ENCODE measurements at regions not wholly inside any gene's neighbourhood (a gene's known extent, or its start where the extent isn't known, plus 50 kb on each side); places are given as distances from the start of the nearest gene placed in this dataset.

DNA sequence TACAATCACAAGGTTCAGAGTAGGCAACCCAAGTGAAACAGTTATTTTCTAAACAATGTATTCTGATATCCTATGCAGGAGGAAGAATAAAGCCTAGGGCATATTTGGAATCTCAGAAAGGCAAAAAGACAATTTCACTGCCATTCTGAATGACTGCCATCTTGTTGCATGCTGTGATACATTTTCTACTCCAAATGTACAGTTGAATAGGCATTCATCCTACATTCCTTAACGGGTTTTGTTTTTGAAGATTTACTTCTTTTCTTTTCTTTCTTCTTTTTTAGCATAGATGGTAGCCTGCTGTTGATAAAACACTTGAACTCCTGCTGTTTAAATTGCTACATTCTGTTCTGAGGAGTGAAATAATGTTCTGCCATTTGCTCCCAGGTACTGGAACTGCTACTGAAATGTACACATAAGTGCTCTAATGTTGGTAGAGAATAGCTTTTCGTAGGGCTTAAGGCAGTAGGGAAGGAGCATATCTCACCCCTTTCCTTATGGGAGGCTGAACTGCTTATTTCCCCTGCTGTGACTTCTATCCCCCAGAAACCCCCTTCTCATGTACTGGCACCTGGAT is 506.8 kb downstream of the DNAJB9 start:
- no peaks in the 10 kb centered on the region for H4K20me1 ChIP-seq (ENCODE audit: control insufficient read depth, insufficient read depth, low read depth, low read length)
- no peaks in the 10 kb centered on the region for H3K27me3 ChIP-seq (ENCODE audit: control insufficient read depth, low read length)
- H3K79me2 ChIP-seq (ENCODE audit: control insufficient read depth, low read length): no peaks in the 10 kb centered on the region
- H3F3A ChIP-seq (ENCODE audit: control insufficient read depth, insufficient read depth): no peaks in the 10 kb centered on the region
- H3K4me1 ChIP-seq (ENCODE audit: control insufficient read depth, low read length): no peaks in the 10 kb centered on the region
- H3K4me2 ChIP-seq (ENCODE audit: low read length): no peak overlapping the region
- H3K36me3 ChIP-seq (ENCODE audit: control insufficient read depth, low read length): no peaks in the 10 kb centered on the region
- H3K4me3 ChIP-seq (ENCODE audit: low read length): no peak overlapping the region
- TF ChIP-seq CTCF (IDR thresholded peaks at IDR 0.05; ENCODE audit: low read depth, low read length, poor library complexity, severe bottlenecking) (no peak), EZH2phosphoT487 (IDR thresholded peaks at IDR 0.05; ENCODE audit: borderline replicate concordance, low read length) (no peak)
- H3K9me3 ChIP-seq (ENCODE audit: control insufficient read depth, insufficient read depth, low read length): no peaks in the 10 kb centered on the region
- no peak overlapping the region for H3K27ac ChIP-seq (ENCODE audit: low read depth, low read length)
- no peaks in the 10 kb centered on the region for H3K9me2 ChIP-seq (replicated peaks; ENCODE audit: control insufficient read depth, low read length)

- Histone ChIP-seq H3K4me3 (ENCODE audit: low read length) (no peak overlapping the region), H3K9me2 (replicated peaks; ENCODE audit: control insufficient read depth, low read length) (no peaks in the 10 kb centered on the region), H3K36me3 (ENCODE audit: control insufficient read depth, low read length) (no peaks in the 10 kb centered on the region), H3K27ac (ENCODE audit: low read depth, low read length) (no peak overlapping the region), H3F3A (ENCODE audit: control insufficient read depth, insufficient read depth) (no peaks in the 10 kb centered on the region), H3K4me2 (ENCODE audit: low read length) (no peak overlapping the region), H3K4me1 (ENCODE audit: control insufficient read depth, low read length) (no peaks in the 10 kb centered on the region), H3K9me3 (ENCODE audit: control insufficient read depth, insufficient read depth, low read length) (no peaks in the 10 kb centered on the region), H3K79me2 (ENCODE audit: control insufficient read depth, low read length) (no peaks in the 10 kb centered on the region), H3K27me3 (ENCODE audit: control insufficient read depth, low read length) (no peaks in the 10 kb centered on the region), H4K20me1 (ENCODE audit: control insufficient read depth, insufficient read depth, low read depth, low read length) (no peaks in the 10 kb centered on the region)
- TF ChIP-seq CTCF (IDR thresholded peaks at IDR 0.05; ENCODE audit: low read depth, low read length, poor library complexity, severe bottlenecking) (no peak), EZH2phosphoT487 (IDR thresholded peaks at IDR 0.05; ENCODE audit: borderline replicate concordance, low read length) (no peak)
Observed at GRCh38 chr7:109091042-109091441, 521.4 kb downstream of the DNAJB9 start.

DNA sequence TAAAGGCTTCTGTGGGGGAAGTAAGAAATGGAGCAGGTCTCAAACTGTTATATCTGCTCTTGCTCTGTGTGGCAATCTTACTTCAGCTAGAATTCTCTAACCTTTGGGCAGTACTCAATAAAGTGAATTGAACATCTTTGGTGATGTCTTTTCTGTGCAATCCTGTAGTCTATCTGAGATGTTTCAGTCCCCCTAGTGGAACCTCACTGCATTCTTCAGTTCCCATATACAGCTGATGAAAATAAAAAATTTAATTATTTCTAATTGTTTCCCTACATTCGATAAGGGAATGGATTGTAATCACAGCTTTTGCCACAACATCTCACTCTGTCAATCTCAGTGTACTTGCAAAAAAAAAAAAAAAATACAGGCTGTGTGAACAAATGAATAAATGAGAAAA is 522.6 kb downstream of the DNAJB9 start:
- no peak overlapping the region for H3K4me2 ChIP-seq (ENCODE audit: low read length)
- H3K4me3 ChIP-seq (ENCODE audit: low read length): no peak overlapping the region
- H3K27me3 ChIP-seq (ENCODE audit: control insufficient read depth, low read length): no peaks in the 10 kb centered on the region
- TF ChIP-seq CTCF (IDR thresholded peaks at IDR 0.05; ENCODE audit: low read depth, low read length, poor library complexity, severe bottlenecking): peak; percentile 21
- TF ChIP-seq EZH2phosphoT487 (IDR thresholded peaks at IDR 0.05; ENCODE audit: borderline replicate concordance, low read length): no peak
- no peaks in the 10 kb centered on the region for H3F3A ChIP-seq (ENCODE audit: control insufficient read depth, insufficient read depth)
- H4K20me1 ChIP-seq (ENCODE audit: control insufficient read depth, insufficient read depth, low read depth, low read length): no peaks in the 10 kb centered on the region
- no peaks in the 10 kb centered on the region for H3K9me2 ChIP-seq (replicated peaks; ENCODE audit: control insufficient read depth, low read length)
- no peaks in the 10 kb centered on the region for H3K79me2 ChIP-seq (ENCODE audit: control insufficient read depth, low read length)
- H3K36me3 ChIP-seq (ENCODE audit: control insufficient read depth, low read length): no peaks in the 10 kb centered on the region
- no peak overlapping the region for H3K27ac ChIP-seq (ENCODE audit: low read depth, low read length)
- no peaks in the 10 kb centered on the region for H3K4me1 ChIP-seq (ENCODE audit: control insufficient read depth, low read length)
- no peaks in the 10 kb centered on the region for H3K9me3 ChIP-seq (ENCODE audit: control insufficient read depth, insufficient read depth, low read length)
